HG03460 (cell line): ENCODE measurements at regions not wholly inside any gene's neighbourhood (a gene's known extent, or its start where the extent isn't known, plus 50 kb on each side); places are given as distances from the start of the nearest gene placed in this dataset.

Experiments used
- ATAC-seq: cut with Tn5 transposase; IDR thresholded peaks from one replicate; pipeline ENCODE4 v1.9.1; 2021; ENCODE audit not compliant: unreplicated experiment

DNA sequence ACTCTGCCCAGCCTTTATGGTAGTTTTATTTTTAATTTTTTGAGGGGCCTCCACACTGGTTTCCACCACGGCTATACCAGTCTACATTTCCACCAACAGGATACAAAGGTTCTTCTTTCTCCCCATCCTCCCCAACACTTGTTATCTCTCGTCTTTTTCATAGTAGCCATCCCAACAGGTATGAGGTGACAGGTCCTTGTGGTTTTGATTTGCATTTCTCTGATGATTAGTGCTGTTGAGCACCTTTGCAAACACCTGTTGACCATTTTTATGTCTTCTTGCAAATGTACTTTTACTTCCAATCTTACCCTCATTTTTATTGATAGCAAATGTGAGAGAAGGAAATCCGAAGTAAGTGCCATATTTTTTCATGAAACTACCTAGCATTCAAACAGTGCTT is 195.4 kb upstream of the PREP start:
- no peak for ATAC-seq

DNA sequence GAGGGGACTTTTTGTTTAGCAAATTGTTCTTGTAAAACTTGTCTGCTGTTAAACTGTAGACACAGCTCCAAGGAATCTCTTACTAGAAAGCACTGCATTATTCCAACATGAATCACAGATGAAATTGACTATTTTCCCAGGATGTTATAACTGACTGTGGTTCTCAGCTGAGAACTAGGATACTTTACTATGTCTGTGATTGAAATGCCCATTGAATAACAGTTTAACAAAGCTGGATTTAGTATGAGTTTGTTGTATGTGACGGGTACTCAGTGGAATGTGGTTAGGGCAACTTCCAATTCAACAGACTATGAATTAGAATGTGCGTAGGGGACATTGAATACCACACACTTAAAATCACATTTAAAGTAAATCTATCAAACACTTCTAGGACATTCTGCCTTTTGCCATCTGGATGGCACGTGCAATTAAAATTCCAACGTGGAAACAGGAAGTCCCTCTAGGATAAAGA is 193.4 kb upstream of the PREP start:
- no peak for ATAC-seq

DNA sequence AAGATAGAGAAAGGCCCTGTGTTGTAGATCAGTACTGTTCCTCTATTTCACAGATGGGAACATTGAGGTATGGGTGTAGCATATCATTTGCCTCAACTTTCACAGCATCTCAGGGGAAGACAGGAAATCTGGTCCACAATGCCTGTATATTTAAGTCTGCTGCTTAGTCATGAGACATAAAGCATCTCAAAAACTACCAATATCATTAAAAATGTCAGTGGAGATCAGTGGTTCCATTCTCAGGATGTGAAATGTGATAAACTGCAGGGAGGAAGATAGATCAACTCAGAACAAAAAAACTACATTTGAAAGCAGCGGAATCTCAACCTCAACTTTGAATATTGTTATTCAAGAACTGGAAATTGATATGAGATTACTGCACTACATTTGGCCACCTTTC is 192.9 kb upstream of the PREP start:
- no peak for ATAC-seq

DNA sequence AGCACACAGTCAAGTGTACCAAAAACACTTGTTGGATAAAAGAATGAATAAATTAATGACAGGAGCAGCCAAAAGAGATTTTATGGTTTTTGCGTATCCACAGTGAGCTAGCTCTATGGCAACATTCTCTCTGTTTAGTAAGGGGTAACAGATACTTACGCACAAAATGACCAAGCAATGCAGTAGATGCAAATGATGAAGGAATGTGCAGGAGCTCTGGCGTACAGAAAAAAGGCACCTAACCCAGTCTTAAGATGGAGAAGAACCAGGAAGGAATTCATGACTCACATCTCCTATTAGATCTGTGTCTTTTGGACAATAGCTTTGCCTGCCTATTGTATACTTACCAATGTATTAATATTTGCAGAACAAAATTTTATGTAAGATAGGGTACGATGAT is 191.9 kb upstream of the PREP start:
- no peak for ATAC-seq

DNA sequence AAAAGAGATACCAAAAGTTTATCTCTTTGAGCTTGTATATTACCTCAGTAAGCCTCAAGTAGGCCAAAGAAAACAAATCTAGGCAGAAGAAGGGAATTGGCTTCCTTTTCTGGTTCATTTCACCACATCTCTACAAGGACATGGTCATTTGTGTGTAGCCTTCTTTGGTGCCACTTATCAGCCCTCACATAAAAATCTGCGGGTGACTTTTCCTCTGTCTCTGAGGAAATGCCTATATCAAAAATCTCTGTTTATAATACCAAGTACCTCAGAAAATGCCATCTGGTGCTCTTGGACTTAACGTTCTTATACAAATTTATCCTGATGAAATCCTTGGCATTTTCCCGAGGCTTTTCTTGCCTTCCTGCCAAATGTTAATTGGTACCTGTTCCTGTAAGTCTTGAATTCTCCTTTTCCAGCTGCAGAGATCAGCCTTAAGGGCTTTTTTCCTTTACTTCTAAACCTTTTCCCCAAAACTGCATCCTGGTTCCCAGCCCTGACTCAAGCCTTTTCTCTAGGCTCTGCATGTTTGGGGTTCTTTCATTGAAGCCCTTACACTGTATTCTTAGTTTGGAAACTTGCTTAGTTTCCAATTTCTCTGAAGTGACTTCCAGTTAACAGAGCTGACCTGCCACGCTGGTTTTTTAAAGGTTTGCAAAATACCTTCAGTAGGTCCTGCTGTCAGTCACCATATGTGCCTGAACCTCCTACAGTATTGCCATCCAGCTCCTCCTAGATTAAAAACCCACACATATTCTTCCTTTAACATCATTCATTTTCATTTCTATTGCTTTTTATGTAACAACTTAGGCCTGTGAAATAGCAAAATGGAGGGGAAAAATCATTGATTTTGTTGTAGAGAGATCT is 191.2 kb upstream of the PREP start:
- no peak for ATAC-seq

DNA sequence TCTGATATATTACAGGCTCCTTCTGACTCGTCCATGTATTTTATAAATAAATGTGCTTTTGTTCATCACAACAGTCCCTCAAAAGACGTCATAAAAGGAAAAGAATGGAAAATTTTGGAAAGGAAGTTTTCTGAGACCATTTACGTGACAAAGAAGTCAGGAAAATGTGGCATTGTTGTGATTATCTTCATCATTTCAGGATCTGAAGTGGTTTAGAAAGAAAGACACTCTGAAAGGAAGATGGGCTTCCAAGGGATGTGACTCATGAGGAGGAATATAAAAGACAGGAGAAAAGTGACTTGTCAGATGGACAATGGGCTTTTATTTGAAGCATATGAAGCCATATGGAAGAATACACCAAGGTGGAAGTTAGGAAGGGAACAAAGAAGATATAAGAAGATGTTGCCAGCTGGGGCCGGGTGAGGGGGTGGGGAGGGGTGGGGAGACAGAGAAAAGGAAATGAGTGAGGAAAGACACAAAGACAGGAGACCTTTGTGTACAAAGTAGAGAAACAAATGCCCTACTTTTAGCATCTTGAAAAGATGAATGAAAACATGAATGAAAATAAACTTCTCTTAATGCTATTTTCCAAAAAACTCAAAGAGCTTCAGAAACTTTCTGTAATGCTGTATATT is 190.3 kb upstream of the PREP start:
- no peak for ATAC-seq

DNA sequence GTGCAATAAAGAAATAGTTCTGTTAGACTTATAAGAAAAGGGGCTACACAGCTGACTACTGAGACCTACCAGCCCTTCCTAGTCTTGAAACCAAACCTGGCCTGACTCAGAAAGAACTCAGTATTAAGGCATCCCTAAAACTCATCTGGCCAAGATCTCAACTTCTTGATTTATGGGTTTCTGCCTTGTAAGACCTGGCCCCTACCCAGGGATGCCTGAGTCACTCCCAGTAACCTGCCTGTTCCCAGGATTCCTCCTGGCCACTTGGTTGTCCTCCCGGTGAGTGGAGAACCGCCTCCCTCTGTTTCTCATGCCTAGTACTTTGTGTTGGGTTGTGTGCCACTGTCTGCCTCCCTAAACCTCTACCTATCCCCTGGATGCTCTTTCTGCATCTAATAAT is 189.4 kb upstream of the PREP start:
- no peak for ATAC-seq

DNA sequence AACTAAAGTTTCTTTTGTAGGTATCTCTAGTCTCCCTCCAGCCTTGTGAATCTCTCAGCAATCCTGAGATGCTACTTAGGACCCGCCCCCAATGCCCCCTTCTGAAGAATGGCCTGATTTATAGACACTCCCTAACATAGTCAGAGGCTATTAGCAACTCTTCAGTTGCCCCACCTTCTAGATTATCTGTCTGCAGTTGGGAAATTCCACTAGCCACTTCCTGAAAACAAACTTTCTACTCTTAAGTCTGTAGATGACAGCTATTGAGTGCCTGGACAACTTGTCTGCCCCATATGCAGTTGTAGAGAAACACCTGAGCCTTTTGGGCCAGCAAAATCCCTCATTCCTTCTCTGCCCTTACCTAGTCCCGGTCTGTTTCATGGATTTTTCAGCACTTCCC is 188.2 kb upstream of the PREP start:
- peak; percentile 98 for ATAC-seq

DNA sequence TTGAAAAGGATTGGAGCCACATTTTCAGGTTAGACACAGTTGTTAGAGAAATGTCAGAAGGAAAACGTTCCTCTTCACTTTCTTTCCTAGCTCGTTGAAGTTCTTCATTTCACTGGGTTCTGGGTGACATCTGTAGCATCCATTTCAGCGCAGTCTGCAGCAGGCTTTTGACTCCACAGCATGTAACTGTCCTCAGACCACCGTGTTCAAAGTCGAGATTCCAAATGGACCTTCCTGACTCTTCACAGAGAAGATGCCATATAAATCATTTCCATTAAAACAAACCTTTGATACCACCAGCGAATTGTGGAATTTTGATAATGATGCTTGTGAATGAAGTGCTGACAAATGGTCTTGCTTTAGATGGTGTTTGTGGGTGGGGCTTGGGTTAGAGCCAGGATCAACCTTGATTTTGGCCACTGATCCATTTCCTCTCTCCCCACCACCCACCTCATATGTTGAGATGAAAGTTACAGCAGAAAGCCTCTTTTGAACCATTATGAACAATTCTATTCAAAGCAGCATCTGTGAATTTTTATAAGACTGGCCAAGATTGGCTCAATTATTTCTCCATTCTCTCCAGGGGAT is 185.3 kb upstream of the PREP start:
- ATAC-seq, result no peak

DNA sequence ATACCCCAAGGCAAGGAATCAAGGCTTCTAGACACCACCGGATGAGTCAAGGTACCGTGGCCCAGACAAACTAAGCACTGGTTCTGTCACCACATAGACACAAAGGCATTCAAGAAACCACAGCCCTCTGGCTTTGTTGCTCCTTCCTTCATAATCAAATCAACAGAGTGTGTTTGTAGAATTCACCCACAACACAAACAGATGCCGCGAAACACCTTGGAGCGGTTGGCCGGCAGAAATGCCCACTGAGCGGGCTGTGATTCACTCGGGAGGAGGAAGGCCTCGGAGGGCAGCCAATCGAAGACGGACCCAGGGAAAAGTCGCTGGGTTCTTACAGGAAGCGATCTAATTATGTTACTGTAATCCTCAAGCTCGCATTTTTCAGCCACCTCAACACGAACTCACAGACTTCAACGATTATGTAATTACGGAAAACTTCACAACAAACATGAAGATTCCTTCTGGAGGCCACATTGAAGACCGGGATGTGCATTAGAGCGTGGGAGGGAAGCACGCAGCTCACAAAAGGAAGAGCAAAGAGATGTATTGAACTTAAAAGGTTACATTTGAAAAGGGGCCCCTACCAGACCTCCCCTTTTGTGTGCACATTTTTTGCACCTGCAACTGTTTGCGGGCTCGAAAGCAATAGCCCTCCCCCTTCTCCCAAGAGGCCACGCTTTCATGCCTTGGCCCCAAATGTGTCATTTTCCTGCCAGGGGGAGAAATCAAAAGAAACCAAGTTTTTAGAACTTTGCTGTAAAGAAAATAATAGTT is 184.7 kb upstream of the PREP start:
- ATAC-seq, result no peak

DNA sequence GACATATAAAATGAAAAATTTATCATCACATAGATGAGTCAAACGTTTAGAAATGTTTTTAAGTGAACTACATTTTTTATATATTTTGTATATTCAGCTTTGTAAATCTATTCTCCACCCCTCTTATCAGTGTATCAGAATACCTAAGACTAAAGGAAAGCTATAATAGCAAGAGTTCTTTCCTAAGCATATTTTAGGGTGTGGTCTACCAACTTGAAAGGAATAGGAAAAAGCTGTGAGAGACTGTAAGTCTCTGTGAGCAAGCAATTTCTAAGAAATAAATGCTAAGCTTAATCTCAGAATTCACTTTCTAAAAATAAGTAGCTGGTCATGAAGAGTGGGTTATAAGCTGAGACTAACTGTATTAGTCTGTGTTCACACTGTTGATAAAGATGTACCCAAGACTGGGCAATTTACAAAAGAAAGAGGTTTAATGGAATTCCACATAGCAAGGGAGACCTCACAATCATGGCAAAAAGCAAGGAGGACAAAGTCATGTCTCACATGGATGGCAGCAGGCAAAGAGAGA is 175.4 kb upstream of the PREP start:
- ATAC-seq, result no peak

DNA sequence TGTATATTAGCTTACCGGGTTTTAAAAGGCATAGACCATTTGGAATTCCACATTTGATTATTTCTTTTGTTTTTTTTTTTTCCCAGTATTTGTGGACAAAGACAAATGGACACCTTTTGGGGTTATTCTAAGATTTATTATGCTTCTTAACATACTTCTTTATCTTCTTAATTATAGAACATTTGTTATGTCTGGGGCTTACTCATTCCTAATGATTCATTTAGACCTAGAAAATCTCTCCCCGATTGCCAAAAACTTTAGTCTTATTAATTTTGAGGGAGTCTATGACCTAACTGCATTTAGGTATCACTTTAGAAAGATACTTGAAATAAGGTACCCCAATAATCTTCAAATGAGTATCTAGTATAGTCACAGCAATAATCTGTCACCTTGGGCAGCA is 170.7 kb upstream of the PREP start:
- ATAC-seq, result no peak

DNA sequence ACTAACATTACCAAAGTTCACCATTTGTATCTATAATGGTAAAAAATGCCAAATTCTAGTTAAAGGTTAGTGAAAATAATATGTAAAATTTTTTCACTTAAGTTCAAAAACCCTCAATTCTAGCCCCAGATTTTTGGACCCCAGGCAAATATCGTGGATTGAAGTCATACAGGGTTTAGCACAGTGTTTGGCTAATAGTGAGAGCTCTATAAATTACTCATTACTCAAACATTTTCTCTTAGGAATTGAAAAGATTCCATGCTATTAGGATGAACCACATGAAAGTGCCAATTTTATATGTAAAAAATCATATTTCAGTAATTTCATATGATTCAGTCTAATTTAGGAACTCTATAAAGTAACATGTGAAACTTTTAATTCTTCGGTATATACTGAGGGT is 170.3 kb upstream of the PREP start:
- ATAC-seq, result no peak

DNA sequence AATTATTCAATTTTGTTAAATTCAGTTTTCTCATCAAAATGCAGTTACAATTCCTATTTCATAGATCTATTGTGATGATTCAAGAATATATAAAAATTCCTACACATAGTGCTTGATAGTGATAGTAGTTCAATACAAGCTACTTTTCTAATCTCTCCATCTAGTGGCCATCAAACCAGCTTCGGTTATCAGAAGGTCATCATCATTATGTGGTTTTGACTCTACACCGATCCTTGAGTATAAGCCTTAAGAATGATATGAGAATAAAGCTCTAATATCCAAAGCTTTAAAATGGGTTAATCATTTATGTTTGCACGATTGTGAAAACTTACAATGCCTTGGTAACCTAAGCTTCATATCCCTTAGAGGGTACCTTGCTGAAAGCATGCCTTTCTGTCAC is 167.5 kb upstream of the PREP start:
- ATAC-seq, result no peak

DNA sequence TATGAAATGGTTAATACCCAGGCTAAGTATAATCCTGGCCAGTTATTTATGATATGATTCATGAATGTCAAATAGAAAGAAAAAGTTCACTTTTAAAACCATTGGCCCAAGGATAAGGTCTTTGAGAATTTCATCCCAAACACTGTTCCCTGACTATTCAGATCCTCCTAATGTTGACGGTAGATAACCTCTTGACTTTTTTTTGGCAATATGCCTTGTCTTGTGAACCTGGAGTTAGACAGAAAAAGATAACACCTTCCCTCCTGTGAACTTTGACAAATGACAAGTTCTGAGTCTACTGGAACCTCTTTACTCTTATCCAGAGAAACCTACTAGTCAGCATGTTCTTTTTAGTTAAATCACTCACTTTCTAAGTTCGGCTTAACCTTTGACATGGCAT is 166.8 kb upstream of the PREP start:
- ATAC-seq, result no peak

DNA sequence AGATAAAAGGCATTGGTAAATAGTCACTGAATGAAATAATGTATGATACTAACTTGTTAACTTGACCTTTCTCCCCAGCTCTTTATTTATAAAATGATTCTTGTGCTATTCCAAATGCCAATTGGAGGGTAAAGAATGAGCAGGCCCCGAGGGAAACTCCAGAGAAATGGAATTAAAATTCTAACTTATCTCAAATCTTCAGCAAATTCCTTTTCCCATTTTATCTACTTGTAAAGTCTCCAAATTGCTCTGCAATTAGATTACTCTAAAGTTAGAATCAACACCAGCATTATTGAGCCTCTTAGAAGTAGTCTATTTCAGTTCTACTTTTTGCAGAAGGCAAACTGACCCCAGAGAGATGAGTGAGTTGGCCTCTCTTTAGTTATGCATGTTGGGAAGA is 165.9 kb upstream of the PREP start:
- ATAC-seq, result no peak

DNA sequence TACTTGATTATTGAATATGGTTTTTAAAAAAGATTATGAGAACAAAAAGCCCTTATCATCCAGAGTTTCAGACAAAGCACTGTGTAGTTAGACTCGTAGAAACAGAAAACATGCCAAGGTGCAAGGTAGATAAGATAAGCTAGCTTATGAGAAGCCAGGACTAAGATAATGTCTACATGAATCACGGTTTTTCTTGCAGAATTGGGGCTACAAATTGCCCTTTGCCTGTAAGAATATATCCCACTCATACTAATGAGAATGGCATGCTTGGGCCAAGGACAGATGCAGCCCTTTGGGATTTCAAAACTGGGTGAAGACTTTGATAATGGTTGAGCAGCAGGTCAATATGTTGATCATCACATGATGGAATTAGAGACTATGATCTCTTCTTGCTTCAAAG is 165.3 kb upstream of the PREP start:
- no peak for ATAC-seq

DNA sequence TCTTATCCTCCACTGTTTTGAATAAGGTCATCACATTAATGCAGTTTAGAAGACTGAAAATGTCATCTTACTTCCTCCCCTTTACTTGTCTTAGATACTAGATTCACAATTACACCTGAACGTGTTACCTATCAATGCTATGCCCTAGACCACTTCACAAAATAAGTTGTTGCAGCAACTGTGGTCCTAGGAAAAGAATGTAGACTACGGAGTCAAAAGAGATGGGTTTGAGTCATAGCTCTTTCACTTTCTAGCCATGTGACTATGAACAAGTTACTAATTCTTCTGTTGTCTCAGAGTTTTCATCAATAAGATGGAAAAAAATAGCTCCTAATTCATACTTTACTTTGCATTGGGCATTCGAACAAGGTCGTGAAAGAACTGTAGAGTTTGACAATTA is 164.3 kb upstream of the PREP start:
- ATAC-seq, result no peak

DNA sequence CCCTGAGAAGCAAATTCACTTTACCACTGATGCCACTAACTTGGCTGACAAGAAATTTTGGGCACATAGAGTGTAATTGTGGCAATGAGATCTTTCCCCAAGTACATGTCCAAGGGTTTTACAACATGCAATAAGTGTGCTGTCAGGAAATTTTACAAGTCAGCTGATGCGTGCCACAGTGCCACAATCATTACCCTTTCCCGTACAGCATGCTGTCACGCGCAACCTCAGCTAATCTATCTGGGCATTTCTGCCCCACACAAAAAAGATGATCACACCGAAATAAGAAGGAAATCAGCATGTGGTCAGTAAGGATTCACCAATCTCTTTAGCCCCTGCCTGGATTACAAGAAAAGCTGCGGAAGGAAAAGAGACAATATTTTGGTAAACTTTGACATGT is 163.6 kb upstream of the PREP start:
- no peak for ATAC-seq

DNA sequence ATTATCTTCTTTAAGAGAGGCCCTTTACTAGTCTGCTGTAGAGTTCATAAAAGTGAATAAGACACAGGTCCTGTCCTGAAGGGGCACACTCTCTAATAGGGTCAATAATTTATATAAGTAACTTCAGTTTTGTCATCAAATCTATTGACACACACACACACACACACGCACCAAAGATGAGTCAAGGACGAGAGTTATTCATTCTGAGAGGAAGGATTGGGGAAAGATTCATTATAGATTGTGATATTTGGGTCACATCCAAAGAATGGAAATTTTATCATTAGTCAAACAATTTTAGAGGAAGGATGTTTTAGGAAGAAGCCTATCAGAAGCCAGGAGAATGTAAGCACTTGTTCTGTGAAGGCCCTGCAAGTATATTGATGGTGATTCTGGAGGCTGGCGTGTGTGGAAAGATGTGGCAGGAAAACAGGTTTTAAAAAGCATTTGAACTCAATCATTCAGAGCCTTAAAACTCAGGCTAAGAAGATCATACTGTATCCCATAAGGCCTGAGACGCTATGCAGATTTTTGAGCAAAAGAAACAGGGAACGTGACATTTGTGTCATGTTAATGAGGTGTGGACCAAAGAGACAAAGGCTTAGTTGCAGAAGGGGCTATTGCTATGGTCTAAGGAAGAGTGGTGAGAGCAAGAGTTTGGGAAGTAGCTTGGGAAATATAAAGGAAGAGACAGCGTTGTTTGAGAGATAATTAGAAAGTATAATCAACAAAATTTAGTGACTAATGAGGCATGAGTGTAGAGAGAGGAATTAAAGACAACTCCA is 161.4 kb upstream of the PREP start:
- no peak for ATAC-seq

DNA sequence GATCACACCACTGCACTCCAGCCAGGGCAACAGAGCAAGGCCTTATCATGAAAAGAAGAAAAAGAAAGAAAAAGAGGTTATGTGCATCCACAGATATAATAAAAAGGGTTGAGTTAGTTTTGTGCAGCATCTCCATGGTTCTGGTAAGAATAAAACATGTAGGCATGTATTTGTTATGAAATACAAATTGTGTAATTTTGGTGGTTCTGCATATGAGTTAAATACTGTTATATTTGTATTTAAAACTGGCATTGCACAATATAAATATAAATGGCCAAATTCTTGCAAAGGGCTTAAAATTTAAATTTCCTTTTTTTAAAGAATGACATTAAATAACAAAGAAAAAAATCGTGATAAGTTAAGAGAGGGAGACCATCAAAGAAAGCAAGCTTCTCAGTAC is 159.1 kb upstream of the PREP start:
- no peak for ATAC-seq
